ENCODE measurements at regions not wholly inside any gene's neighbourhood (a gene's known extent, or its start where the extent isn't known, plus 50 kb on each side); places are given as distances from the start of the nearest gene placed in this dataset.

GRCh38 chr2:120871881-120872620, 136.4 kb downstream of the GLI2 start:
- CTCF ChIA-PET = interaction anchor here (0.6 to 1.0 kb wide), 2 partner anchors 16 to 208 kb away, joined by 3 read pairs; no protein-coding TSS in a partner anchor
- TF ChIP-seq, protein P1, sequence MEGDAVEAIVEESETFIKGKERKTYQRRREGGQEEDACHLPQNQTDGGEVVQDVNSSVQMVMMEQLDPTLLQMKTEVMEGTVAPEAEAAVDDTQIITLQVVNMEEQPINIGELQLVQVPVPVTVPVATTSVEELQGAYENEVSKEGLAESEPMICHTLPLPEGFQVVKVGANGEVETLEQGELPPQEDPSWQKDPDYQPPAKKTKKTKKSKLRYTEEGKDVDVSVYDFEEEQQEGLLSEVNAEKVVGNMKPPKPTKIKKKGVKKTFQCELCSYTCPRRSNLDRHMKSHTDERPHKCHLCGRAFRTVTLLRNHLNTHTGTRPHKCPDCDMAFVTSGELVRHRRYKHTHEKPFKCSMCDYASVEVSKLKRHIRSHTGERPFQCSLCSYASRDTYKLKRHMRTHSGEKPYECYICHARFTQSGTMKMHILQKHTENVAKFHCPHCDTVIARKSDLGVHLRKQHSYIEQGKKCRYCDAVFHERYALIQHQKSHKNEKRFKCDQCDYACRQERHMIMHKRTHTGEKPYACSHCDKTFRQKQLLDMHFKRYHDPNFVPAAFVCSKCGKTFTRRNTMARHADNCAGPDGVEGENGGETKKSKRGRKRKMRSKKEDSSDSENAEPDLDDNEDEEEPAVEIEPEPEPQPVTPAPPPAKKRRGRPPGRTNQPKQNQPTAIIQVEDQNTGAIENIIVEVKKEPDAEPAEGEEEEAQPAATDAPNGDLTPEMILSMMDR (IDR thresholded peaks at IDR 0.05; ENCODE audit: insufficient read depth, low read depth, low read length) = no peak
- no peaks in the 10 kb centered on the region for H3K36me3 ChIP-seq (ENCODE audit: control insufficient read depth, insufficient read depth, low read length)
- H3K4me3 ChIP-seq (ENCODE audit: low read depth, low read length) = no peak overlapping the region
- no peaks in the 10 kb centered on the region for H3K27me3 ChIP-seq (ENCODE audit: control insufficient read depth, insufficient read depth, low read length)
- DNase-seq (ENCODE audit: low read depth) = no peak
- POLR2A ChIA-PET = no interaction called here

DNA sequence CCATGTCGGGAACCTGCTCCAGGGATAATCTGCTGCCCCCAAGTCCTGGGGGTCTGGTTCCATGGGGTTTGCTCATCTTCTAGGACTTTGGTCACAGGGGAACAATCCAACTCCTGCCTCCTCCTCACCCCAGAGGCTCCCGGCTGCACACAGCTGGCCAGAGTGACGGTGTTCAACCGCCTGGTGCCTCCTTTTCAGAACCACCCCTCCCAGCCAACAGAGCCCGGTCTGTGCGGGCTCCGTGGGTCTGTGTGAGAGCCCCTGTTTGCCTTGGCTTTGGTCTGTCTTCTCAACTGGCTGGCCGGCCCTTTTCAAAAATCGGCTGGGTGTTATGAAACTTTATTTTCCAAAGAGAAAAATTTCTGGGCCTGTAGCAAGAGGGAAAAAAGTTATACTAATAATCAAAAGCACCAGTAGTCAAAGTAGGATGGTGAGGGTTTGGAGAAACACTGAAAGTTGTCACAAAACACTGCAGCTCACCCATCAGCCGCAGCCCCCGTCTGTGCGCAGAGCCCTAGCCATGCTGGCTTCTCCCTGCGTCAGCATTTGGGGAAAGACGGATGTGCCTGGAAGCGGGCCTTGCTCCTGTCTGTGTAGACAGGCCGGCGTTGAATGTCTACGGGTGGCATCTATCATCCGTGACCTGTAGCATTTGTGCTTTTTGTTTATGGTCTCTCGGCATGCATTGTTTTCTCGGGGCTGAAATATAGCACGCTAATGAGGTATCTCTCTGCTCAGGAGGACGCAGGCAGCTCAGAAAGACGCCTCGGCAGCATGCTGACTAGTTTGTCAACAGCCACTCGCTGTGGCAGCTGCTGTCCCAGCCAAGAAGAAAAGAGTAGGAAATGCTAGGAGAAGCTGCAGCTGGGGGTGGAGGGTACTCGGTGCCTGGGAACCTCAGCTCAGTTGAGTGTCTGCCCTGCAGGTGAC, 138.6 kb downstream of the GLI2 start:
- CTCF ChIA-PET = no interaction called here
- H3K36me3 ChIP-seq (ENCODE audit: control insufficient read depth, insufficient read depth, low read length) = no peaks in the 10 kb centered on the region
- no peak overlapping the region for H3K4me3 ChIP-seq (ENCODE audit: low read depth, low read length)
- DNase-seq (ENCODE audit: low read depth) = no peak
- POLR2A ChIA-PET = no interaction called here
- TF ChIP-seq, protein P1 (IDR thresholded peaks at IDR 0.05; ENCODE audit: insufficient read depth, low read depth, low read length) = no peak
- H3K27me3 ChIP-seq (ENCODE audit: control insufficient read depth, insufficient read depth, low read length) = no peaks in the 10 kb centered on the region

GRCh38 chr2:120874888-120875275, 139.2 kb downstream of the GLI2 start:
- TF ChIP-seq, protein P1 (IDR thresholded peaks at IDR 0.05; ENCODE audit: insufficient read depth, low read depth, low read length) = no peak
- POLR2A ChIA-PET = no interaction called here
- H3K27me3 ChIP-seq (ENCODE audit: control insufficient read depth, insufficient read depth, low read length) = no peaks in the 10 kb centered on the region
- DNase-seq (ENCODE audit: low read depth) = no peak
- CTCF ChIA-PET = no interaction called here
- H3K4me3 ChIP-seq (ENCODE audit: low read depth, low read length) = no peak overlapping the region
- H3K36me3 ChIP-seq (ENCODE audit: control insufficient read depth, insufficient read depth, low read length) = no peaks in the 10 kb centered on the region

DNA sequence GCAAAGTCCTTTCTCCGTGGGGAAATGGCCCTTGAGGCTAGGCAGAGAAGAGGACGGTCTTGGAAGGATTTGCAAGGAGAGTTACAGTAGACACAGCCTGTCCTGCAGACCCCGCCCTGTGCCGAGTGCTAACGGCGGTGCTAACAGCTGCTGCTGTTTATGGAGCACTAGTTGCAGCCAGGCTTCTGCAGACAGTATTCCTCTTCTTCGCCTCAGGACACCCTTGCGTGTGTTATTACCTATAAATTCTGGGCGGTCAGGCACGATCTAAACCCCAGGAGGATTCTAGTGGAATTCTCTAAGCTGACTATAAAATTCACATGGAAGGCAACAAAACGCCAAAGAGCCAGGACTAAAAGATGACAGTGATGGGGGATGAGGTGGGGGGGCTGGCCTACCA, 139.8 kb downstream of the GLI2 start:
- DNase-seq (ENCODE audit: low read depth) = peak; percentile 60
- ChIA-PET CTCF (no interaction called here), POLR2A (no interaction called here)
- Histone ChIP-seq H3K36me3 (ENCODE audit: control insufficient read depth, insufficient read depth, low read length) (no peaks in the 10 kb centered on the region), H3K4me3 (ENCODE audit: low read depth, low read length) (no peak overlapping the region), H3K27me3 (ENCODE audit: control insufficient read depth, insufficient read depth, low read length) (no peaks in the 10 kb centered on the region)
- TF ChIP-seq, protein P1 (IDR thresholded peaks at IDR 0.05; ENCODE audit: insufficient read depth, low read depth, low read length) = no peak

Data from BJ (cell line).